ENCODE measurements at regions not wholly inside any gene's neighbourhood (a gene's known extent, or its start where the extent isn't known, plus 50 kb on each side); places are given as distances from the start of the nearest gene placed in this dataset.

- Histone ChIP-seq H3K4me1 (no peaks in the 10 kb centered on the region), H3K27me3 (peaks cover 13% of the 10 kb centered on the region), H2AFZ (replicated peaks) (no peak overlapping the region), H3K79me2 (ENCODE audit: low read depth) (no peaks in the 10 kb centered on the region), H3K4me2 (no peak overlapping the region), H3K9ac (no peak overlapping the region), H4K20me1 (ENCODE audit: low read depth) (no peaks in the 10 kb centered on the region), H3K9me3 (ENCODE audit: low read depth) (no peaks in the 10 kb centered on the region), H3K36me3 (no peaks in the 10 kb centered on the region), H3K27ac (no peak overlapping the region), H3K4me3 (no peak overlapping the region), H3F3A (ENCODE audit: low read depth) (no peaks in the 10 kb centered on the region)
- no peaks in the 10 kb centered on the region for H3K9me3 Mint-ChIP-seq
- H3K27me3 Mint-ChIP-seq (ENCODE audit: insufficient read depth, low read depth) = peaks cover 7% of the 10 kb centered on the region
- no peak for DNase-seq (ENCODE audit: low spot score)
- H3K4me1 Mint-ChIP-seq = peaks cover 17% of the 10 kb centered on the region
- no peak overlapping the region for H3K27ac Mint-ChIP-seq
- H3K4me3 Mint-ChIP-seq = no peak overlapping the region
- no peaks in the 10 kb centered on the region for H3K36me3 Mint-ChIP-seq
- TF ChIP-seq EZH2 (IDR thresholded peaks at IDR 0.05) (no peak), CTCF (IDR thresholded peaks at IDR 0.05) (no peak), EZH2phosphoT487 (IDR thresholded peaks at IDR 0.05) (no peak)
Measured at GRCh38 chr20:60148885-60149284, 190.7 kb downstream of the CDH26 start.

- no peak overlapping the region for H2AFZ ChIP-seq (replicated peaks)
- H3K36me3 ChIP-seq = no peaks in the 10 kb centered on the region
- H3K9me3 ChIP-seq (ENCODE audit: low read depth) = no peaks in the 10 kb centered on the region
- Mint-ChIP-seq H3K27me3 (ENCODE audit: insufficient read depth, low read depth) (no peaks in the 10 kb centered on the region), H3K27ac (no peak overlapping the region), H3K36me3 (no peaks in the 10 kb centered on the region), H3K4me3 (no peak overlapping the region), H3K9me3 (peaks cover 8% of the 10 kb centered on the region), H3K4me1 (no peaks in the 10 kb centered on the region)
- no peak overlapping the region for H3K27ac ChIP-seq
- no peaks in the 10 kb centered on the region for H3K4me1 ChIP-seq
- TF ChIP-seq EZH2phosphoT487 (IDR thresholded peaks at IDR 0.05) = no peak
- no peak for TF ChIP-seq EZH2 (IDR thresholded peaks at IDR 0.05)
- TF ChIP-seq CTCF (IDR thresholded peaks at IDR 0.05) = no peak
- no peaks in the 10 kb centered on the region for H3K79me2 ChIP-seq (ENCODE audit: low read depth)
- H3K27me3 ChIP-seq = peaks cover 22% of the 10 kb centered on the region
- no peaks in the 10 kb centered on the region for H3F3A ChIP-seq (ENCODE audit: low read depth)
- H3K4me2 ChIP-seq = no peak overlapping the region
- H3K9ac ChIP-seq = no peak overlapping the region
- no peak for DNase-seq (ENCODE audit: low spot score)
- no peak overlapping the region for H3K4me3 ChIP-seq
- H4K20me1 ChIP-seq (ENCODE audit: low read depth) = no peaks in the 10 kb centered on the region
Measured at GRCh38 chr20:60152792-60153191, 194.6 kb downstream of the CDH26 start.

GRCh38 chr20:60160451-60161145 is 202.4 kb downstream of the CDH26 start:
- Histone ChIP-seq H3K4me3 (no peak overlapping the region), H3K9ac (no peak overlapping the region), H2AFZ (replicated peaks) (no peak overlapping the region), H4K20me1 (ENCODE audit: low read depth) (no peaks in the 10 kb centered on the region), H3K4me2 (no peak overlapping the region), H3K27ac (no peak overlapping the region), H3K4me1 (no peaks in the 10 kb centered on the region), H3K9me3 (ENCODE audit: low read depth) (no peaks in the 10 kb centered on the region), H3K27me3 (no peaks in the 10 kb centered on the region), H3K79me2 (ENCODE audit: low read depth) (no peaks in the 10 kb centered on the region), H3F3A (ENCODE audit: low read depth) (no peaks in the 10 kb centered on the region), H3K36me3 (no peaks in the 10 kb centered on the region)
- H3K27ac Mint-ChIP-seq = no peak overlapping the region
- no peaks in the 10 kb centered on the region for H3K36me3 Mint-ChIP-seq
- H3K27me3 Mint-ChIP-seq (ENCODE audit: insufficient read depth, low read depth) = peaks cover 6% of the 10 kb centered on the region
- H3K4me3 Mint-ChIP-seq = no peak overlapping the region
- no peaks in the 10 kb centered on the region for H3K4me1 Mint-ChIP-seq
- peaks cover 14% of the 10 kb centered on the region for H3K9me3 Mint-ChIP-seq
- no peak for TF ChIP-seq EZH2phosphoT487 (IDR thresholded peaks at IDR 0.05)
- no peak for TF ChIP-seq EZH2 (IDR thresholded peaks at IDR 0.05)
- no peak for TF ChIP-seq CTCF (IDR thresholded peaks at IDR 0.05)
- no peak for DNase-seq (ENCODE audit: low spot score)
